Muscle layer of duodenum (tissue), 2 donors: ENCODE measurements at regions not wholly inside any gene's neighbourhood (a gene's known extent, or its start where the extent isn't known, plus 50 kb on each side); places are given as distances from the start of the nearest gene placed in this dataset.

ENCODE experiments used
- H3K27ac ChIP-seq: one replicate; pipeline ENCODE4 v1.7.0; 2013; ENCODE audit warnings: mild to moderate bottlenecking, low read length
- H3K27me3 ChIP-seq: one replicate; pipeline ENCODE4 v1.7.0; 2013; ENCODE audit warnings: low read depth, mild to moderate bottlenecking, control low read depth, low read length
- H3K36me3 ChIP-seq, 2 donors: one replicate each; pipeline ENCODE4 v1.7.0; 2013; ENCODE audit warnings: low read length in 2 of 2, control low read depth in 1 of 2, mild to moderate bottlenecking in 1 of 2; ENCODE audit not compliant: insufficient read depth in 2 of 2, control insufficient read depth in 1 of 2
- H3K4me1 ChIP-seq, 2 donors: one replicate each; pipeline ENCODE4 v1.7.0; 2013; ENCODE audit warnings: low read length in 2 of 2, mild to moderate bottlenecking in 2 of 2, control low read depth in 1 of 2, moderate library complexity in 1 of 2; ENCODE audit not compliant: insufficient read depth in 2 of 2, control insufficient read depth in 1 of 2
- H3K4me3 ChIP-seq, 2 donors: one replicate each; pipeline ENCODE4 v1.7.0; 2013; ENCODE audit warnings: low read length in 2 of 2, low read depth in 1 of 2, mild to moderate bottlenecking in 1 of 2
- H3K9me3 ChIP-seq, 2 donors: one replicate each; pipeline ENCODE4 v1.7.0; 2013; ENCODE audit warnings: low read length in 2 of 2, control low read depth in 1 of 2, mild to moderate bottlenecking in 1 of 2; ENCODE audit not compliant: control insufficient read depth in 1 of 2
- donor health status: healthy.

DNA sequence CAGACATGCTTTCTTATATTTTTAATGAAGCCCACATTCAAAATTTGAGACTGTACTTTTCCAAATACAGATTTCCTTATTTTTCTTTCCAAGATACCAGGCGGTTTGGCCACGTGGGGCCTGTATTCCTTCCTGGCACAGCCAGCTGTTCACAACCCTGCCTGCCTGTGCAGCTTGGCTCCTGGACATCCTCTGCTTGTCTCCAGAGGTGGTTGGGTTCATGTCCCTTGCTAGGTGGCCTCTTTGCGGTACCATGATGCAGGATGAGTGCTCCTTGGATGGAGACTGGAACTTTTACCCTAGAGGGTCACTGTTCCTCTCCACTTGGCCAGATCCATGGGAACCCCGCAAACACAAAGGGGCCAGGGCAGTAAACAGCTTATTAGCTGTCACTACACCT is 297.5 kb upstream of the MSX2 start:
- H3K27me3 ChIP-seq = no peaks in the 10 kb centered on the region
- no peak overlapping the region for H3K4me3 ChIP-seq
- no peak overlapping the region for H3K27ac ChIP-seq
- H3K36me3 ChIP-seq = no peaks in the 10 kb centered on the region
- no peaks in the 10 kb centered on the region for H3K4me1 ChIP-seq
- H3K9me3 ChIP-seq = no peaks in the 10 kb centered on the region

DNA sequence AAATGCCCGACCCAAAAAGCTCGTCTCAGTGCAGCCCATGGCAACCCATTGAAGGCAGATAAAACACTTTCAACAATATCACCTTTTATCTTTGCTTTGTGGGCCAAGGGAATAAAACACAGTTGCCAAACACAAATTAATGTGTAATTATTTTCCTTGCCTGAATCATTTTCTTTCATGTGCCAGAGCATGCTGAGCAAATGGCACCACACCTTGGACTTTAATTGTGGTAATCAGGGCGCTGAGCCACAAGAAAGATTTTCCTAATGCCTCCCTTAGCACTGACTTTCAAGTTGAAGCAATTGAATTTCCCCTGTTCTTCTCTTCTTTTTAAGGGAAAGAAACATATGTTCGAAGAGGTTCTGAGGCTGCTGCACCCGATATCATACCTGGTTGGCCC is 297.1 kb upstream of the MSX2 start:
- H3K4me1 ChIP-seq = no peaks in the 10 kb centered on the region
- no peak overlapping the region for H3K4me3 ChIP-seq
- no peaks in the 10 kb centered on the region for H3K27me3 ChIP-seq
- no peaks in the 10 kb centered on the region for H3K9me3 ChIP-seq
- H3K36me3 ChIP-seq = no peaks in the 10 kb centered on the region
- H3K27ac ChIP-seq = no peak overlapping the region

DNA sequence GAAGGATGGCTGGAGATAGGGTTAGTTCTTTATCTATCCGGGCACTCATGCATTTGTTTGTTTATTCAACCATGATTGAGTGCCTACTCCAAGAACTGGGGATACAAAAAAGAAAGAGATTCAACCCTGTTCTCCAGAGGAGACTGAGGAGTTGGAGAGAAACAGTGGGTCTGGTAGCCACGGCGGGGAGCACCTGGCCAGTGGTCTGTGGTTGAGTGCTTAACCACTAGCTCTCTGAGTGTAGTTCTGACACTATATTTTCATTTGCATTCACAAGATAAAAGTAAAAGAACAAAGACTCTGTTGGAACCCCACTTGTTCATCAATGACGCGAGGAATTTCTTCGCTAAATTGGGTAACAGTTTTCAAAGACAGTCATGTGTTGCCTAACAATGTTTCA is 295.5 kb upstream of the MSX2 start:
- no peak overlapping the region for H3K4me3 ChIP-seq
- H3K9me3 ChIP-seq = no peaks in the 10 kb centered on the region
- H3K27ac ChIP-seq = no peak overlapping the region
- H3K4me1 ChIP-seq = no peaks in the 10 kb centered on the region
- H3K36me3 ChIP-seq = no peaks in the 10 kb centered on the region
- H3K27me3 ChIP-seq = no peaks in the 10 kb centered on the region

DNA sequence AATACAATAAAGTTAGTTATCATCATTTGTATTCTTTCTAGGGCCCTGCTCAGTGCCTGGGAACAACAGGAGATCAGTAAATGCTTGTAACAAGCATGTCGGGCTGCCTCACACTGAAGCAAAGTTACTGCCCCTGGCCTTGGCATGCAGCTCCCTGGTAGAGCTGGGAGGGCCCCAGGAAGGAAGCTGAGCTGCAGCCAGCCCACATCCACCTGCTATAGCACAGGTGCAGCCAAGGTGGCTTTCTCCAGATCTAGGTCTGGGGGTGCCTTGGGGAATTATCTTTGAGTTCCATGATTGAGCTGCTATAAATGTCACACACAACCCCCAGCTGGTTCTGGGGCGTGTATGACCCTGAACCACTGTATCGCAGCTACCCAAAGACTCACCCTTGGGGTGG is 293.4 kb upstream of the MSX2 start:
- H3K27me3 ChIP-seq = no peaks in the 10 kb centered on the region
- no peaks in the 10 kb centered on the region for H3K9me3 ChIP-seq
- no peaks in the 10 kb centered on the region for H3K36me3 ChIP-seq
- H3K27ac ChIP-seq = no peak overlapping the region
- H3K4me3 ChIP-seq = no peak overlapping the region
- H3K4me1 ChIP-seq = no peaks in the 10 kb centered on the region

DNA sequence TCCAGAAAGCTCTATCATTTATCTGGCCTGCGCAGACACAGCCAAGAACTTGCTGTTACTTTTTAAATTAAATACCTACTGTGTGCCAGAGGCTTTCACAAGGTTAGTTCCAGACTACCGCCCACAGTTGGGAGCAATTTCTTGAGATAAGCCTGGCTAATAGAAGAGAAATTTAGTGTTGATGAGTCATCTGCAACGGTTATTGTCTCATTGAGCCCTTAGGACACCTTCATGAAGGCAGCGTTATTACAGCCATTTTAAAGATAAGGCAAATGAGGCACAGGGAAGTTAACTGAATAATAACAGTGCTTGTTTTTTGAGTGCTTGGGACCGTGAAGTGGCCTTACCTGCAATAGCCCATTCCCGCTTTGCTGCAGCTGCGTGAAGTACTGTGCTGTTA is 292.9 kb upstream of the MSX2 start:
- H3K9me3 ChIP-seq = no peaks in the 10 kb centered on the region
- no peaks in the 10 kb centered on the region for H3K27me3 ChIP-seq
- H3K36me3 ChIP-seq = no peaks in the 10 kb centered on the region
- no peaks in the 10 kb centered on the region for H3K4me1 ChIP-seq
- no peak overlapping the region for H3K27ac ChIP-seq
- H3K4me3 ChIP-seq = no peak overlapping the region

DNA sequence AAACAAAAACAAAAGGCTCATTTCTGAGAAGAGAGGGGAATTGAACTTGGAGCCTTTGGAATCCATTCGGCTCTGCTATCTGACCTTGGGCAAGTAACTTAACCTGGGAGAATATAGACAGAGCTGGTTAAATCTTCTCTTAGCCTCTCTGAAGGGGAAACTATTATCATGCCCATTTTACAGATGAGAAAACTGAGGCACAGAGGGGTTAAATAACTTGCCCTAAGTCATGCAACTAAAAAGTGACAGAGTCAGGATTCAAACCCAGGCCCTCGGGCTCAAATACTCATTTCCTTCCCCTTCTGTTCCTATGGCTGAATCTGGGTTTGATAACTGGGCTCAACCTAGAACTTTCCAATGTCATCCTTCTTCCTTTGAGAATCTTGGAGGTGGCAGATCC is 291.3 kb upstream of the MSX2 start:
- H3K9me3 ChIP-seq = no peaks in the 10 kb centered on the region
- no peak overlapping the region for H3K27ac ChIP-seq
- H3K27me3 ChIP-seq = no peaks in the 10 kb centered on the region
- no peaks in the 10 kb centered on the region for H3K36me3 ChIP-seq
- H3K4me3 ChIP-seq = no peak overlapping the region
- H3K4me1 ChIP-seq = no peaks in the 10 kb centered on the region

DNA sequence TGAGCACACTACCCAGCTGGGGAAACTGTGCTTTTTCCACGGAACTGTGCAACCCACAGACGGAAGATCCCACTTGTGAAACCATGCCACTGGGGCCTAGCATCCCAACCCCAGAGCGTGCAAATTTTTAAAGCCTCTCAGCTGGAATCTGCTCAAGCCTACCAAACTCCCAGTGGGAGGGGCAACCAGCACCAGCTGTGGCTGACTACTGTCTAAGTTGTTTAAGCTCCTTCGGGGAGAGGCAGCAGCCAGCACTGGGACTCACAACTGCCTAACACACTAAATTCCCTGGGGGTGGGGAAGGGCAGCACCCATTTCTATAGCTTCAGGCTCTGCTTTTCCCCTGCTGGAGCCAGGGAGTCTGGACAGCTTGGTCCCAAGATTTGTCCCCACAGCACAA is 287.6 kb upstream of the MSX2 start:
- Histone ChIP-seq H3K4me3 (no peak overlapping the region), H3K4me1 (no peaks in the 10 kb centered on the region), H3K27ac (no peak overlapping the region), H3K36me3 (no peaks in the 10 kb centered on the region), H3K9me3 (no peaks in the 10 kb centered on the region), H3K27me3 (no peaks in the 10 kb centered on the region)

DNA sequence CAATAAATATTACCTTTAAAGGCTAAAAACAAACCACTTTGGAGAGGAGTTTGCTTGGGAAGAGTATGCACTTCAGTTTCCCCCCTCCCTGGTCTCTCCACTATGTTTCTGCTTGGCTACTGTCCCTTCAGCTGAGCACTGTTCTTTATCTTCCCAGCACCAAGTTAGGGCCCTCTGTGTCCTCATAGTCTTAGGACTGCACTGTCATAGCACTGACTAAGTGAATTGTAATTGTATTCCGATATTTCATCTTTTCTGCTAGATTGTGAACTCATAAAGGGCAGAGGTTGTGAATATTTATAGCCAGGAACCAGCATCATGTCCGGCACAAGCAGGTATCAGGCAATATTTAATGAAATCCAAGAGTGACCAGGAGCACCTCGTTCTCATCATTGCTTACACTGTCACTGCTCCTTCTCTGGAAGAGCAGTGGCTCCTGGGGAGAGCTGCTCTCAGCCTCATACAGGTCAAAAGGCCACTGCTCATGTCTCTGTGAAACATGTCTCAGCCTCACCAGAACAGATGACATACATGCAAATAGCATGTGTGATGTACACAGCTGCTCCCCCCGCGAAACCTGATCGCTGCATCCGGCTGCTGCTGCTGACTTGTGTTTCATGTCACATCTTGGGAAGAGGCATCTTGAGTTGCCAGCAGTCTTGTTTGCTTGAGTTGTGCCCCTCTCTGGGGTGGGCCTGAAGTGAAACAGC is 279.7 kb upstream of the MSX2 start:
- H3K4me3 ChIP-seq = no peak overlapping the region
- no peaks in the 10 kb centered on the region for H3K27me3 ChIP-seq
- H3K36me3 ChIP-seq = no peaks in the 10 kb centered on the region
- no peaks in the 10 kb centered on the region for H3K4me1 ChIP-seq
- no peak overlapping the region for H3K27ac ChIP-seq
- H3K9me3 ChIP-seq = no peaks in the 10 kb centered on the region

DNA sequence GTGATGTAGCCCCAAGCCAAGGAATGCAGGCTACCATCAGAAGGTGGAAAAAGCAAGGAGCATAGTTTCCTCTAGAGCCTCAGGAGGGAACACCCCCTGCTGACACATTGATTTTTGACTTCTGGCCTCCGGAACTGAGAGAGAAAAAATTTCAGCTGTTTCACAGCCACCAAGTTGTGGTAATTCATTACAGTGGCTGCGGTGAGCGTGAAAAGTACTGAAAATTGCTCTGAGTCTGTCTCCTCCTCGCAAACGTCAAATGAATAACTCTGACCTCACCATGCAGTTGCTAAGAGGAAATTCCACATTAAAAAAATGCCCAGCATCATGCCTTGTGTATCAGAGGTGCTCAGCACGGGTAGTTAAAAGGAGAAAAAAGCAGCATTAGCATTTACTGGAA is 277.9 kb upstream of the MSX2 start:
- Histone ChIP-seq H3K36me3 (no peaks in the 10 kb centered on the region), H3K4me1 (no peaks in the 10 kb centered on the region), H3K9me3 (no peaks in the 10 kb centered on the region), H3K27ac (no peak overlapping the region), H3K27me3 (no peaks in the 10 kb centered on the region), H3K4me3 (no peak overlapping the region)

DNA sequence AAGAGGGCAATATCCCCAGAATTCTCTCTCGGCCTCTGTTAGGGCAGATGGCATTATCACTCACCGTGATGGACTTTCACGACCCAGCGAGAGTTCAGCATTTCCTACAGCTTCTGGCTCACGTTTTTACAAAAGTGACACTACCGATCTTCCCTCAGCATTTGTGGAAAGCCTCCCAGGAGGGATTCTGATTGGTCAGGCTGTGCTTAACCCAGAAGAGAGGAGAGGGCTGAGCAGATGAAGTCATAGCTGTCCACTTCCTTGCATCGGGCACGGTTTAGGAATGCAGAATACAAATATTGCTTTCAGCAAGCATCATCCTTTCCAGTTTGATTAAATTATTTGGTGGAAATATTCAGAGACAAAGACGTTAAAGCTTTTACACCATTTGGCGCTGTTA is 277.4 kb upstream of the MSX2 start:
- Histone ChIP-seq H3K4me1 (no peaks in the 10 kb centered on the region), H3K27ac (no peak overlapping the region), H3K9me3 (no peaks in the 10 kb centered on the region), H3K36me3 (no peaks in the 10 kb centered on the region), H3K27me3 (no peaks in the 10 kb centered on the region), H3K4me3 (no peak overlapping the region)

DNA sequence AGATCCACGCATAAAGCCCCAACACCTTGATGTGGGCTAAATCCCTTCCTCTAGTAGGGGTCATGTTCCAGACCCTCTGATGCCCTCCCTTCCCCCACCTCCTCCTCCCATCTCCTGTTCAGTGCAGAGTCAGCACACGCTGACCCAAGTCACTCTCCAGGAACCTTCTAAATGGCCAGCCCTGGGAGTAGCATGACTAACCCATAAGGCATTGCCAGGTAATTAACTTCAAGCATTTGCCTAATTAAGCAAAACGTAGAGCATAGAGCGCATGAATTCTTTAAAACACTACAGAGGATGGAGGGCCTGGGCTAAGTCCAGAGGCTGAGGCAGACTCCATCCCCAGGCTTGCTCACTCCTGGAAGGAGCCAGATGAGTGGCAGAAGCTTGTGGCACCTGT is 276.3 kb upstream of the MSX2 start:
- Histone ChIP-seq H3K36me3 (no peaks in the 10 kb centered on the region), H3K27me3 (no peaks in the 10 kb centered on the region), H3K4me1 (no peaks in the 10 kb centered on the region), H3K27ac (no peak overlapping the region), H3K9me3 (no peaks in the 10 kb centered on the region), H3K4me3 (no peak overlapping the region)

DNA sequence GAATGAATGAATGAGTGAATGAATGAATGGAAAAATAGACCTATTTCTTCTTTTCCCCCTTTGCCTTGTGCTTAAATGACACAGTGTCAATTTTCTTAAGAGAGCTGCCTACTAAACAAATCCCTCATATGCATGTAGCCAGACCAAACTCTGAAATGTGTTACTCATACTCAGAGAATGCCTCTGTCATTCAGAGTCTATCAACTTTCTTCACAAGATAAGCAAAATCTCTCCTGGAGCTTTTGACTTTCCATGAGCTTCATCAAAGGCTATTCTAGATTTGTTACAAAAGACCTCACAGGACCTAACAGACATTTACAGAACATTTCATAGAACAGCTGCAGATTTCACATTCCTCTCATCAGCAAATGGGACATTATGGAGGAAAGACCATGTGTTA is 275.7 kb upstream of the MSX2 start:
- Histone ChIP-seq H3K4me1 (no peaks in the 10 kb centered on the region), H3K9me3 (no peaks in the 10 kb centered on the region), H3K27me3 (no peaks in the 10 kb centered on the region), H3K4me3 (no peak overlapping the region), H3K36me3 (no peaks in the 10 kb centered on the region), H3K27ac (no peak overlapping the region)
